Left renal cortex interstitium (tissue), 4 donors: ENCODE measurements at regions not wholly inside any gene's neighbourhood (a gene's known extent, or its start where the extent isn't known, plus 50 kb on each side); places are given as distances from the start of the nearest gene placed in this dataset.

Experiments used
- DNase-seq, 4 donors: peaks; one replicate each; pipeline ENCODE4 v3.0.0-alpha.2; 2013; ENCODE audit warnings: low read depth in 4 of 4, low spot score in 2 of 4, missing footprints in 1 of 4

- DNase-seq, result no peak
Measured at GRCh38 chr7:156459582-156459981, 181.0 kb upstream of the RNF32 start.

DNA sequence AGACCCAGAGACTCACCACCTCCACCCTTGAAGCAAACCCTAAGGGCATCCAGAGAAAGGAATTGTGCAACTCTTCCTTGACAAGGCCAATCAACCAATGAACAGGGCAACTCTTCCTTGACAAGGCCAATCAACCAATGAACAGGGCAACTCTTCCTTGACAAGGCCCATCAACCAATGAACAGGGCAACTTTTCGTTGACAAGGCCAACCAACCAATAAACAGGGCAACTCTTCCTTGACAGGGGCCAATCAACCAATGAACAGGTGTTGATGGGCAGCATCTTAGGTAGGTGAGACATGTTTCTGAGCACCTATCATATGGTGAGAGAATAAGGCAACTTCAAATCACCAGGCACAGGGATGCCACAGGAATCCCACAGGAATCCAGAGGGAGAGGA is 181.5 kb upstream of the RNF32 start:
- DNase-seq, result no peak

GRCh38 chr7:156458011-156458410 is 182.6 kb upstream of the RNF32 start:
- DNase-seq, result no peak

GRCh38 chr7:156456503-156457115 is 184.0 kb upstream of the RNF32 start:
- no peak for DNase-seq

- DNase-seq, result no peak
Measured at GRCh38 chr7:156456032-156456431, 184.5 kb upstream of the RNF32 start.

DNA sequence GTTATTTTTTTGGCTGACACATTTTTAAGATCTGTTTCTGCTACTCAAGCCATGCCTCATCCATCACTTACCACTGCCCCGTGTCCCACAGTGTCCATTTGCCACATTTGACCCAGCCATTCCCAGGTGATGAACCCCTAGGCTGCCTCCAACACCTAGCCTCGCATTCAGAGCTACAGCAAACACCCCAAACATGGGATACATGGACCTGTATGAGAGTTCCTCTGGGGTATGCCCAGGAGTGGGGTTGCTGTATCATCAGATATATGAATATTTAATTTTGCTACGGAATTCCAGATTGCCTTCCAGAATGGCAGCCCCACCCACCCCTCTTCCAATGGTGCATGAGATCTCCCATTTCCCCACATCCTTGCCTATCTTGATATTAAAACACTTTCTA is 190.1 kb upstream of the RNF32 start:
- no peak for DNase-seq

DNA sequence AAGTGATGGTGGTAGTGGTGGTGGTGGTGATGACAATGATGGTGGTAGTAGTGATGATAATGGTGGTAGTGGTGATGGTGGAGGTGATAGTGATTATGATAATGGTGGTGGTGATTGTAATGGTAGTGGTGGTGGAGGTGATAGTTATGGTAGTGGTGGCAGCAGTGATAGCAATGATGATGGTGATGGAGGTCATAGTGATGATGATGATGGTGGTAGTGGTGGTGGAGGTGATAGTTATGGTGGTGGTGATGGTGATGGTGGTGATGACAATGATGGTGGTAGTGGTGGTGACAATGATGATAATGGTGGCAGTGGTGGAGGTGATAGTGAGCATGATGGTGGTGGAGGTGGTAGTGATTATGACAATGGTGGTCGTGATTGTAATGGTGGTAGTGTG is 191.7 kb upstream of the RNF32 start:
- no peak for DNase-seq

GRCh38 chr7:156446990-156447389 is 193.6 kb upstream of the RNF32 start:
- DNase-seq, result no peak

DNA sequence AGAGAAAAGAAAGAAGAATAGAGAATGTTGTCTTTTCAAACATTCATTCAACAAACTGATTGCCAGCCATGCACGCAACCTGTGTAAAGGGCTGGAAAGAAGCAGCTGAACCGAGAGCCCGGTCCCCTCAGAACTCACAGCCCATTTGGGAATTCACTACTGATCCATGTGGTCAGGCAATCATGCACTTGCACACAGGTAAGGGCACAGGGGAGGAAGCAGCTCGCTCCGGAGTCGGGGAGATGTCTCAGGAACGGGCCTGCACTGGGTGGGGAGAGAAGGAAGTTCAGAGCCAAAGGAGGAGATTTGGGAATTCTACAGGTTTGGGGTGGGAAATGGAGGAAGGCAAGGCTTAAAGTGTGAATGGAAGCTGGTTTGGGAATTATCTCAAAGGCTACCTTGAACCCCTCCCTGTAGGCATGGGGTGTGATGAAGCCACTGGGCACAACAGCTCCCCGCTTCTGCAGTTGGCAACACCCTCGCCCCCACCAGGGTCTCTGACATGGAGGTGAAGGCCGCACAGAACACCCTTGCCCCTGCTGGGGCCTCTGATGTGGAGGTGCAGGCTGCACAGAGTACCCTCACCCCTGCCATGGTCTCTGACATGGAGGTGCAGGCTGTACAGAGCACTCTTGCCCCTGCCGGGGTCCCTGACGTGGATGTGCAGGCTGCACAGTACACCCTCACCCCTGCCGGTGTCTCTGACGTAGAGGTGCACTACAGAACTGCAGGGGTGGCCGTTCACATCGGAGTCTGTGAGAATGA is 194.4 kb upstream of the RNF32 start:
- no peak for DNase-seq

GRCh38 chr7:156442516-156442915 is 198.1 kb upstream of the RNF32 start:
- no peak for DNase-seq

DNA sequence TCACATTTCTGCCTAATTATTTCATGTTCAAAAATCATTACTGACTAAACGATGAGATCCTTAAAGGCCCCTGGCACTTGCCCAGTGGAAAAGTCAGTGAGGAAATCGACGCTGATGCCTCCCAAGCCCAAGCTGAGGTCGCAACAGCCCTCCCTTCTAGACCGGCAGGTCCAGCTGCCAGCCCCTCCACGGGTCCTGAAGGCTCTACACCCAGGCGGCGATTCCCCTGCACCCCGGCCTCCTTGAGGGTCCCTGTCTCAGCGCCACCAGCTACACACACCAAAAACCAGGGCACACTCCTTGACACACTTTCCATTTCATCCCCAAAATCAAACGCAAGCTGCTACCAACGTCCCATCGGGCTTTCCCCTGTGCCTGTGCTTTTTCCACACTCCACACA is 200.1 kb upstream of the RNF32 start:
- DNase-seq, result no peak

DNA sequence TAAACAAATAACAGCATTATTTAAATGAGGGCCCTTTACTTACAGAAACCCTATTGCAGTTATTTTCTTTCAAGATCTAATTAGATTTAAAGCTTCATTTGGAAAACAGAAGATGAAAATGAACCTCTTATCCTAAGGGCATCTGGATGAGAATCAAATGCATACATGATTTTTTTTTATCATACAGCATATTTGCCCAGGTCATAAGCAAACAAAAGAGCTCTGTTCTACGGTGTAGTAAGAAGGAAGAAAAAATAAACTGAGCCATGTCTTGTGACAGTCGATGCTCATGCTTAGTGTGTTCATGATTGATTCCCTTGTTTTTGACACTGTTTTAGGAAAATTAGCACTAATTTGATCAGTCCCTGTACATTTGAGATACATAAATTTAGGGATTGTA is 202.6 kb upstream of the RNF32 start:
- DNase-seq, result no peak

- no peak for DNase-seq
Measured at GRCh38 chr7:156437021-156437614, 203.5 kb upstream of the RNF32 start.

DNA sequence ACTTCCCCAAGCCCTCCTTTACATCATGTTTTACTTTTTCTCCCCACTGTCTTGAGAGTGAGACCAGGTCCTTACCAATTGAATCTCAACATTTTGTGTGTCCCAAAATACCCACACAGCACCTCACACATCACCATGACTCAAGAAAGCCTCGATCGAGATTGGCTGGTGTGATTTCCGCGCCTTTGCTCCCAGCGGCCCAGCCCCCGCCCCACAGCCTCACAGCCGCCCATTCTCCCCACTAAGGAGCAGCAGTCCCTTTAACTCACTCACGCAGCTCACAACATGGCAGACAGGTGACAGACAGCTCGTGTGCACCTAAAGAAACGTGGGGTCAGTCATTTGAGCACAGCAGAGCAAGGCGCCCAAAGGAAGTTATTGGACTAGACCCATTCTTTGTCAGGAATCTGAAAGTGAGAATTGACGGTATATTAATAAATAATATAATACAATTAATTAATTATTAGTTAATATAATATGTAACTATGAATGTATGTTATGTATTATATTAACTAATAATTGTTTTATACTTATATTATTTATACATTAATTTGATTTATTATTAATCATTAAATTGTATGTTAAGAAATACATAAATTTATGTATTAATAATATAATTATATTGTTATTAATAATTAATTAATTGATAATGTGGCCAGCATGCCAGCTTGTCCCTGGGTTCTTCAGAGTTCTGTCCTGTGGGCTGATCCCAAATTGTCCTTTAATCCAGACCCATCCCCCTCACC is 204.9 kb upstream of the RNF32 start:
- DNase-seq, result no peak

DNA sequence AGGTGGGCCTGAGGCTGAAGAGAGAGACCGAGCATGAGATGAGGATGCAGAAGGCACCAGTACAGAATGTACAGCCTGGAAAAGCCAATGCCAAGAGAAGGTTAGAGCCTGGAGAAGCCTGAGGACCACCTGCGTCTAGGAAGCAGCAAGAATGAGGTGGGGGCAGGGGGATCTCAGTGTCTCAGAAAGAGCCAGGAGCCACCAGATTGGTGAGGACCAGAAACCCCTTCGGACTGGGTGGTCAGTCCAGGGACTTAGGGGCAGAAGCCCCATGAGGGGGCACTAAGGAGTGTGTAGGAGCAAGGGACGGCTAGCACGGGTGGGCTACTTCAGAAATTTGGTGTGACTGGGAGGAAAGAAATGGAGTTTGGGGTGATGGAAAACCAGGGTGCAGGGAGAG is 205.9 kb upstream of the RNF32 start:
- DNase-seq, result no peak

- no peak for DNase-seq
Measured at GRCh38 chr7:156432018-156432417, 208.6 kb upstream of the RNF32 start.

GRCh38 chr7:156430109-156430508 is 210.5 kb upstream of the RNF32 start:
- no peak for DNase-seq

DNA sequence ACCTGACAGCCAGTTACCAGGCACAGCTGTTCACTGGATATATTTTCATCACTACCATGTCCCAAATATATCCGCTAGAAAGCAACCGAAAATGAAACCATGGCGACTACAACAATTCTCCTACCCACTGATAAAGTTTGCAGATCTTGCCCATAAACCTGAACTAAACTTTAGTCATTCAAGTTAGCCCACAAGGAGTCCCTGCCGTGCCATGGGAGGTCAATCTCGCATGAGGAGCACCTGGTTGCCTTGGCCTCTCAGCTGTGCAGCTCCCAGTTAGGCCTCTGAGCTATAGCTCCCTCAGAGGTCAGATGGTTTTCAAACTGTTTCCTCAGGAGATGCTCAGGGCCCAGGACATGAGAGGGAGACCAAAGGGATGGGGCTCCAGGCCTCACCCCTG is 211.1 kb upstream of the RNF32 start:
- DNase-seq, result no peak

DNA sequence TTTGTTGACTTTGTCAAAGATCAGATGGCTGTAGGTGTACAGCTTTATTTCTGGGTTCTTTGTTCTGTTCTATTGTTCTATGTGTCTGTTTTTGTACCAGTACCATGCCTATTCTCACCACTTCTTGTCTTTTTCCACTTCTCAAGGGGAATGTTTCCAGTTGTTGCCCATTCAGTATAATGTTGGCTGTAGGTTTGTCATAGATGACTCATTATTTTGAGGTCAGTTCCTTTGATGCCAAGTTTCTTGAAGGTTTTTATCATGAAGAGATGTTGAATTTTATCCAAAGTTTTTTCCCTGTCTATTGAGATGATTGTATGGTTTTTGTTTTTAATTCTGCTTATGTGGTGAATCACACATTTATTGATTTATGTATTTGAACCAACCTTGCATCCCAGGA is 216.7 kb upstream of the RNF32 start:
- no peak for DNase-seq

- DNase-seq, result no peak
Measured at GRCh38 chr7:156420496-156420895, 220.1 kb upstream of the RNF32 start.

DNA sequence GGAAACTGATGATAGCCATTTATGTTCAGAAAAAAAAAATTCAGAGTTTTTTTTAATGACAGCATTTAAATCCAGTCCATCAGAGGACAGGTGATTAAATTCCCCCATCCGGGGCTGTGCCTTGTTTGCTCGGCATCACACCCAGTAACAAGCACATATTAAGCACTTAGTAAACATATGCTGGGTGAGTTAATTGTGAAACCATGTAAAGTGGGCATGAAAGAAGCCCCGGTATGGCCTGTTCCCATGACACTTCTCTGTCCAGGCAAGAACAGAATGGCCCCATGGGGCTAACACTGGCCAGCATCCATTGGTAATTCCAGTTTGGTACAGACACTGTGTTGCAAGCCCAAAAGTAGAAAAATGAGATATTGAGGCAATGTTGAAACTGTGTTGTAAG is 220.8 kb upstream of the RNF32 start:
- no peak for DNase-seq

DNA sequence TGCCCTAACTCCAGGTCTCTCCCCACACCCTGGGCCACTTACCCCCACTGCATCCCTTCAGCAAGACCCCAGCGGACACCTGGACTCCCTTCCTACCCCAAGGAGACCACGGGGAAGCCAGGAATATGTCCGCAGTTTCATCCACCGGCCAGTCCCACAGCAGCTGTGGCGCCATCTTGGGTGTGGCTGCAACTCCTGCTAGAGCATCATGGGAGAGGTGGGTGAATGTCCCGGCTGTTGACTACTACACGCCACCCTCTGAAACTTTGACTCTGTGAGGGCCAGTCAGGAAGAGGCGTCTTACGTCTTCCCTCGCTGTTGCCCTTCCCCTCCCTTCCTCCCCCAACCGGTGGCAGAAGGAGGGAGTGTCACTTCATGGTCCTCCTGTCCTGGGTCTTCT is 238.3 kb upstream of the RNF32 start:
- DNase-seq, result no peak
